ENCODE measurements at regions not wholly inside any gene's neighbourhood (a gene's known extent, or its start where the extent isn't known, plus 50 kb on each side); places are given as distances from the start of the nearest gene placed in this dataset.

DNA sequence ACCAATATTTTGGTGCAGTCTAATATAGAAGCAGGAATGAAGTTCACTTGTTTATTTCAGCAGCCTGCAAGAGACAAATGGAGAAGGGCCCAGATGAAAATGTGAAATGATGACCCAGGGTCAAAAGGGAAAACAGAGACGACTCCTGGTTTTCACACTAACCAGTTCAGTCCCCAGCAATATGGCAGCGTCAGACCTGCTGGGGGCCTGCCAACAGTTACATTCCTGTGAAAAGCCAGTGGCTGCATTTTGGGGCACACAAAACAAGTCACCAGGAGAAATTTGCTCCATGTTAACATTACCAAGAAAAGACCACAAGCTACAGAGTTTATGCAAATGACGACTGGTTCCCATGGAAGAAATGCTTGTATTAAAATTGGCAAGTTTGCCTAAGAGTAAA lies 80.2 kb downstream of the CCDC34 start:
- Mint-ChIP-seq H3K4me1 (no peaks in the 10 kb centered on the region), H3K27ac (no peak overlapping the region), H3K27me3 (peaks cover 9% of the 10 kb centered on the region), H3K9me3 (ENCODE audit: insufficient read depth) (no peaks in the 10 kb centered on the region), H3K4me3 (no peak overlapping the region)
- Histone ChIP-seq H3K9ac (ENCODE audit: low read length) (no peak overlapping the region), H4K20me1 (ENCODE audit: control insufficient read depth, insufficient read depth, low read length, poor library complexity, severe bottlenecking) (no peaks in the 10 kb centered on the region), H3K79me2 (ENCODE audit: control insufficient read depth, insufficient read depth, low read length) (no peaks in the 10 kb centered on the region), H3K4me2 (replicated peaks; ENCODE audit: low read depth, low read length, poor library complexity, severe bottlenecking) (no peak overlapping the region), H3K4me1 (ENCODE audit: control insufficient read depth in 2 of 2, insufficient read depth in 2 of 2, low read length in 2 of 2) (no peaks in the 10 kb centered on the region), H3K9me3 (ENCODE audit: control extremely low read depth in 1 of 3, control insufficient read depth in 2 of 3, insufficient read depth in 1 of 3, low read length in 2 of 3) (no peaks in the 10 kb centered on the region), H3K36me3 (replicated peaks in 1 of 2; ENCODE audit: control extremely low read depth in 1 of 2, control insufficient read depth in 1 of 2, extremely low read depth in 1 of 2, insufficient read depth in 2 of 2, low read length in 1 of 2) (no peaks in the 10 kb centered on the region), H3K4me3 (ENCODE audit: control extremely low read depth in 1 of 5, extremely low read depth in 1 of 5, insufficient read depth in 1 of 5, low read depth in 2 of 5, low read length in 4 of 5) (no peak overlapping the region), H3K27me3 (replicated peaks in 1 of 4; ENCODE audit: control extremely low read depth in 1 of 4, control insufficient read depth in 3 of 4, insufficient read depth in 4 of 4, low read length in 3 of 4) (no peaks in the 10 kb centered on the region), H3K27ac (ENCODE audit: low read length in 2 of 2) (no peak overlapping the region), H2AFZ (ENCODE audit: insufficient read depth, low read depth, low read length, poor library complexity, severe bottlenecking) (no peak overlapping the region)
- ChIA-PET POLR2A (no interaction called here), CTCF (interaction anchor here (3.2 kb wide), 1 partner anchor 13 kb away, joined by 7 read pairs; no protein-coding TSS in a partner anchor)
- no peak for TF ChIP-seq EZH2 (IDR thresholded peaks at IDR 0.05; ENCODE audit: borderline replicate concordance, insufficient read depth, low read depth, low read length, poor library complexity, severe bottlenecking)
- TF ChIP-seq, protein P1, sequence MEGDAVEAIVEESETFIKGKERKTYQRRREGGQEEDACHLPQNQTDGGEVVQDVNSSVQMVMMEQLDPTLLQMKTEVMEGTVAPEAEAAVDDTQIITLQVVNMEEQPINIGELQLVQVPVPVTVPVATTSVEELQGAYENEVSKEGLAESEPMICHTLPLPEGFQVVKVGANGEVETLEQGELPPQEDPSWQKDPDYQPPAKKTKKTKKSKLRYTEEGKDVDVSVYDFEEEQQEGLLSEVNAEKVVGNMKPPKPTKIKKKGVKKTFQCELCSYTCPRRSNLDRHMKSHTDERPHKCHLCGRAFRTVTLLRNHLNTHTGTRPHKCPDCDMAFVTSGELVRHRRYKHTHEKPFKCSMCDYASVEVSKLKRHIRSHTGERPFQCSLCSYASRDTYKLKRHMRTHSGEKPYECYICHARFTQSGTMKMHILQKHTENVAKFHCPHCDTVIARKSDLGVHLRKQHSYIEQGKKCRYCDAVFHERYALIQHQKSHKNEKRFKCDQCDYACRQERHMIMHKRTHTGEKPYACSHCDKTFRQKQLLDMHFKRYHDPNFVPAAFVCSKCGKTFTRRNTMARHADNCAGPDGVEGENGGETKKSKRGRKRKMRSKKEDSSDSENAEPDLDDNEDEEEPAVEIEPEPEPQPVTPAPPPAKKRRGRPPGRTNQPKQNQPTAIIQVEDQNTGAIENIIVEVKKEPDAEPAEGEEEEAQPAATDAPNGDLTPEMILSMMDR (IDR thresholded peaks at IDR 0.05) = no peak
- intact Hi-C loops (cut with micrococcal nuclease) = no loop called here
- WGBS (ENCODE audit: insufficient coverage) = 57% methylated on average over 1 of the region's 3 CpGs
- no peak for ATAC-seq (ENCODE audit: low read depth)
- DNase-seq = no peak

DNA sequence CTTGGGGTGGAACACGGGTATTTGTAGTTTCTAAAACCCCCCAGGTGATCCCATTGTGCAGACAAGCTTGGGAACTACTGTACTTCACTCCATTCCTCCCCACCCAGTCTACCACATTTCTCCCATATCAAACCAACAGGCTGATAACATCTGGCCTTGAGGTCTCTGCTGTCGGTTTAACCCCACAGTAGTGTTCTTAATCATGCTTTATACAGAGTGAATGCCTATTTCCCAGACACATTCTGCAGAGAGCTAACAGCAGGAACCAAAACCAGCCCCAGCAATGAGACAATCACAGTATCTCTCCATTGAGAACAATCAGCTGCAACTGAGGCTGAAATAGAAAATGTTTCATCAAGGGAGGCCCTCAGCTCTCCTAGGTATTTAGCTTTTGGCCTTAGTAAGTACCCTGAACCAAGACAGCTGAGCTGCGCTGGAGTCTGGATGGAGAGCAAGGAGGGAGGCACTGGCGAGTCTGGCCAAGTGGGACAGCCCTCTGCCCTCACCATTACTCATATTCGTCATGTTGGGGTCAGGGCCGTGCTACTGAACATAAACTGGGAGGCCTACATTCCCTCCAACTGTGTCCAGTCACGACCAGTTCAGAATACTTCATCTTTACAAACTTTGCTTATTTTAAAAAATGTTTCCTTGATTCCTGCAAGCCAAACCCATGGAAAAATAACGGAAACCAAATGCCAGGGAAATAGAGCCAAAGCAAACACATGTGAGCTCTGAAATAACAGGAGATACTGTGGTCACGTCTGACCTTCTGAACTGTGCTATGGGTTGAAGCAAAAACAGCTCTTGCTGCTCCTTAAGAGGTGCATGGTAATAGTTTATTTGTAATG lies 81.0 kb downstream of the CCDC34 start:
- no peak overlapping the region for H3K4me3 Mint-ChIP-seq
- Histone ChIP-seq H3K79me2 (ENCODE audit: control insufficient read depth, insufficient read depth, low read length) (no peaks in the 10 kb centered on the region), H3K9me3 (ENCODE audit: control extremely low read depth in 1 of 3, control insufficient read depth in 2 of 3, insufficient read depth in 1 of 3, low read length in 2 of 3) (no peaks in the 10 kb centered on the region), H3K4me2 (replicated peaks; ENCODE audit: low read depth, low read length, poor library complexity, severe bottlenecking) (no peak overlapping the region), H4K20me1 (ENCODE audit: control insufficient read depth, insufficient read depth, low read length, poor library complexity, severe bottlenecking) (no peaks in the 10 kb centered on the region), H3K27me3 (replicated peaks in 1 of 4; ENCODE audit: control extremely low read depth in 1 of 4, control insufficient read depth in 3 of 4, insufficient read depth in 4 of 4, low read length in 3 of 4) (no peaks in the 10 kb centered on the region), H3K4me1 (ENCODE audit: control insufficient read depth in 2 of 2, insufficient read depth in 2 of 2, low read length in 2 of 2) (no peaks in the 10 kb centered on the region), H3K9ac (ENCODE audit: low read length) (no peak overlapping the region), H3K36me3 (replicated peaks in 1 of 2; ENCODE audit: control extremely low read depth in 1 of 2, control insufficient read depth in 1 of 2, extremely low read depth in 1 of 2, insufficient read depth in 2 of 2, low read length in 1 of 2) (no peaks in the 10 kb centered on the region), H3K27ac (ENCODE audit: low read length in 2 of 2) (no peak overlapping the region), H3K4me3 (ENCODE audit: control extremely low read depth in 1 of 5, extremely low read depth in 1 of 5, insufficient read depth in 1 of 5, low read depth in 2 of 5, low read length in 4 of 5) (no peak overlapping the region), H2AFZ (ENCODE audit: insufficient read depth, low read depth, low read length, poor library complexity, severe bottlenecking) (no peak overlapping the region)
- CTCF ChIA-PET = no interaction called here
- intact Hi-C loops (cut with micrococcal nuclease) = no loop called here
- DNase-seq (no peak), ATAC-seq (ENCODE audit: low read depth) (no peak)
- H3K27me3 Mint-ChIP-seq = peaks cover 14% of the 10 kb centered on the region
- no peak for TF ChIP-seq EZH2 (IDR thresholded peaks at IDR 0.05; ENCODE audit: borderline replicate concordance, insufficient read depth, low read depth, low read length, poor library complexity, severe bottlenecking)
- TF ChIP-seq, protein P1 (IDR thresholded peaks at IDR 0.05) = no peak
- no peaks in the 10 kb centered on the region for H3K9me3 Mint-ChIP-seq (ENCODE audit: insufficient read depth)
- POLR2A ChIA-PET = no interaction called here
- 64% methylated on average over 7 of the region's 9 CpGs for WGBS (ENCODE audit: insufficient coverage)
- H3K4me1 Mint-ChIP-seq = no peaks in the 10 kb centered on the region
- no peak overlapping the region for H3K27ac Mint-ChIP-seq

All from B cell (primary cell).